ENCODE measurements at regions not wholly inside any gene's neighbourhood (a gene's known extent, or its start where the extent isn't known, plus 50 kb on each side); places are given as distances from the start of the nearest gene placed in this dataset.

GRCh38 chr1:193929374-193930033 lies 743.1 kb upstream of the B3GALT2 start:
- WGBS, 2 experiments (ENCODE audit: insufficient coverage in 2 of 2), result 61 to 75% methylated on average over 1 to 4 of the region's 4 CpGs
- Histone ChIP-seq H3K27ac (ENCODE audit: low read depth, low read length, severe bottlenecking) (no peak overlapping the region), H3K4me3 (ENCODE audit: extremely low read depth, insufficient read depth, low read length, poor library complexity, severe bottlenecking) (no peak overlapping the region), H3K9me3 (ENCODE audit: control insufficient read depth, low read length) (peaks cover 13% of the 10 kb centered on the region), H3K4me1 (ENCODE audit: control insufficient read depth, insufficient read depth, low read length, poor library complexity, severe bottlenecking) (no peaks in the 10 kb centered on the region), H3K36me3 (ENCODE audit: control insufficient read depth, insufficient read depth, low read length) (no peaks in the 10 kb centered on the region)

- Histone ChIP-seq H3K4me3 (ENCODE audit: extremely low read depth, insufficient read depth, low read length, poor library complexity, severe bottlenecking) (no peak overlapping the region), H3K27ac (ENCODE audit: low read depth, low read length, severe bottlenecking) (no peak overlapping the region), H3K9me3 (ENCODE audit: control insufficient read depth, low read length) (peaks cover 13% of the 10 kb centered on the region), H3K4me1 (ENCODE audit: control insufficient read depth, insufficient read depth, low read length, poor library complexity, severe bottlenecking) (no peaks in the 10 kb centered on the region), H3K36me3 (ENCODE audit: control insufficient read depth, insufficient read depth, low read length) (no peaks in the 10 kb centered on the region)
- WGBS, 2 experiments (ENCODE audit: insufficient coverage in 2 of 2), result 40 to 50% methylated on average over 2 of the region's 4 CpGs
Measured at GRCh38 chr1:193927550-193927949, 741.1 kb upstream of the B3GALT2 start.

DNA sequence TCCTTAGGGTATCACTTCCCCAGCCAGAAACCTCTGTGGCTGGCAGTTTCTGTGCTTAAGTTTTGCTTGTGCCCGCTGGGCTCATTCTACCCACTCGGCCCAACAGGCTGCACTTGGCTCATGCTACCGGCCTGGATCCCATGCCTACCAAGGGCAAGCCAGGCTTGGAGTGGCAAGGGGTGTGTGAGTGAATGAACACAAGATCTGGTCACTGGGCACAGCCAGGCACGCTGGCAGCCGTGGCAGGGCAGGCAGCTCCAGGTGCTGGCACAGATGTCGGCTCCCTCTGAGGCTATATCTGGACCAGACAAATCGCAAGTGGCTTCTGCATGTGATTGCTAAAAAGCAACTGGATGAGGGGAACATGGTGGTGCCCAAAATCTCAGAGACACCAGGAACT lies 740.5 kb upstream of the B3GALT2 start:
- Histone ChIP-seq H3K4me1 (ENCODE audit: control insufficient read depth, insufficient read depth, low read length, poor library complexity, severe bottlenecking) (no peaks in the 10 kb centered on the region), H3K36me3 (ENCODE audit: control insufficient read depth, insufficient read depth, low read length) (no peaks in the 10 kb centered on the region), H3K9me3 (ENCODE audit: control insufficient read depth, low read length) (peaks cover 13% of the 10 kb centered on the region), H3K27ac (ENCODE audit: low read depth, low read length, severe bottlenecking) (no peak overlapping the region), H3K4me3 (ENCODE audit: extremely low read depth, insufficient read depth, low read length, poor library complexity, severe bottlenecking) (no peak overlapping the region)
- 87 to 94% methylated on average over 6 to 7 of the region's 7 CpGs for WGBS, 2 experiments (ENCODE audit: insufficient coverage in 2 of 2)

GRCh38 chr1:193919827-193920226 lies 733.4 kb upstream of the B3GALT2 start:
- Histone ChIP-seq H3K9me3 (ENCODE audit: control insufficient read depth, low read length) (no peaks in the 10 kb centered on the region), H3K27ac (ENCODE audit: low read depth, low read length, severe bottlenecking) (no peak overlapping the region), H3K4me3 (ENCODE audit: extremely low read depth, insufficient read depth, low read length, poor library complexity, severe bottlenecking) (no peak overlapping the region), H3K4me1 (ENCODE audit: control insufficient read depth, insufficient read depth, low read length, poor library complexity, severe bottlenecking) (no peaks in the 10 kb centered on the region), H3K36me3 (ENCODE audit: control insufficient read depth, insufficient read depth, low read length) (no peaks in the 10 kb centered on the region)
- WGBS, 2 experiments (ENCODE audit: insufficient coverage in 2 of 2), result no CpG with 5 or more reads among the region's 1 CpG

DNA sequence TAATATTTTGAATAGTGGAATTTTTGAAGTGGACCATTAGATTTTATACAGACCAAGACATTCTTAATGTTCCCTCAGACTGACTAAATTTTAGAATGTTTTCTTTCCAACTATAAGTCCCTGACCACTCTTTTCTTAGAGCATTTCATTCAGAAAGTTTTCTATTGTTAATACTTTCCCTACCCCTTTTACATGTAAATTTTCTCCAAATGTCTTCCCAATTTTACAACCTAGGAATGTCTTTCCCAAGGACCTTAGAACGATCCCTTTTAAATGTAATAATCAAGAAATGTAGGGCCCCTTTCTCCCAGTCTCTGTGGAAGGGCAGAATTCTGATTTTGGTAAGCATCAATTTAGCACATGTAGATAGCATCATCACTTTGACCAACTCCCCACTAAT lies 730.0 kb upstream of the B3GALT2 start:
- Histone ChIP-seq H3K4me1 (ENCODE audit: control insufficient read depth, insufficient read depth, low read length, poor library complexity, severe bottlenecking) (no peaks in the 10 kb centered on the region), H3K4me3 (ENCODE audit: extremely low read depth, insufficient read depth, low read length, poor library complexity, severe bottlenecking) (no peak overlapping the region), H3K27ac (ENCODE audit: low read depth, low read length, severe bottlenecking) (no peak overlapping the region), H3K9me3 (ENCODE audit: control insufficient read depth, low read length) (no peaks in the 10 kb centered on the region), H3K36me3 (ENCODE audit: control insufficient read depth, insufficient read depth, low read length) (no peaks in the 10 kb centered on the region)
- no CpG with 5 or more reads among the region's 1 CpG for WGBS, 2 experiments (ENCODE audit: insufficient coverage in 2 of 2)

DNA sequence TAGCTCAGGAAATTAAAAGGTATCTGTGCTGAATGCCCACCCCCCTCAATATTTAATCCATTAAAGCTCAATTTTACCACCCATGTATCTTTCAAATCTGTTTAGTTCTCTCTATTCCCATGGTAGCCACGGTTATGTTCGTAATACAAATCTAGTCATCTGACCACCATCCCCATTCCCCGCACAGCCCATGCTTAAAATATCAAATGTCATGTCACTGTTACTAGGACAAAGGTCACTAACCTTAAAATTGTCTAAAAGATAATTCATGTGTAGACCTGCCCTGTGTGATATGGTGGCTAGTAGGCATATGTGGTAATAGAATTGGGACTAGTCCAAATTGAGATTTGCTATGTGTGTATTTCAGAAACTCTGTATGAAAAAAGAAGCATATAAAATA lies 728.5 kb upstream of the B3GALT2 start:
- H3K36me3 ChIP-seq (ENCODE audit: control insufficient read depth, insufficient read depth, low read length), result no peaks in the 10 kb centered on the region
- H3K9me3 ChIP-seq (ENCODE audit: control insufficient read depth, low read length), result no peaks in the 10 kb centered on the region
- no peak overlapping the region for H3K27ac ChIP-seq (ENCODE audit: low read depth, low read length, severe bottlenecking)
- WGBS, 2 experiments (ENCODE audit: insufficient coverage in 2 of 2), result 88% methylated on average over 2 of the region's 3 CpGs; no CpG with 5 or more reads in 1 of the 2 experiments
- no peaks in the 10 kb centered on the region for H3K4me1 ChIP-seq (ENCODE audit: control insufficient read depth, insufficient read depth, low read length, poor library complexity, severe bottlenecking)
- no peak overlapping the region for H3K4me3 ChIP-seq (ENCODE audit: extremely low read depth, insufficient read depth, low read length, poor library complexity, severe bottlenecking)

DNA sequence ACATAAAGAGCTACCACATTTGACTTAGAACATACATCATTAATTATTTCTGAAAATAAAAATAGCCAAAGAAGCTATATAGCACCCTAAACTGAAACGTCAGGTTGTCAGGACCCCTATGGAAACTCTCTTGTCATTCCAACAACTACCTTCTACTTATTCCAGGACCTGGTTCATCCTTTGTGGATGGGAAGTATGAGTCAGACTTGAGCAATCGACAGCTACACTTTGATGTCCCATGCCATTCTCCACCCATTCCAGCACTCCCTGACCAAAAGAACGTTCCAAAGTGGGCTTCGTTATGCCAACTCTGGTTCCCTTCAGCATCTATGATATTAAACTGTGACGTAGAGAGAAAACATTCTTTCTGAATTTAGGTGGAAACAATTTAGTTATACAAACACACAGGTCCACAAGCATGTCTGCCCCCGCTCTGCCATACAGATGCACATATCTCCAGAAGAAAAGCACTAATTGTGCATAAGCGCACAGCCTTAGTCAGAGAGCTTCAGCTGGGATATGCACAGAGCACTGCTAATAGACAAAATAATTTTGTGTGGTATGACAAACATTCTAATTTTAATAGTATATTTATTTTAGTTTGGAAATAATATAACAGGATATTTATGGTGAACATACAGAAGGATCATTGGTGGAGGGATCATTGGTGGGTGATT lies 723.1 kb upstream of the B3GALT2 start:
- WGBS, 2 experiments (ENCODE audit: insufficient coverage in 2 of 2), result 70 to 90% methylated on average over 2 of the region's 7 CpGs
- no peaks in the 10 kb centered on the region for H3K9me3 ChIP-seq (ENCODE audit: control insufficient read depth, low read length)
- H3K36me3 ChIP-seq (ENCODE audit: control insufficient read depth, insufficient read depth, low read length), result no peaks in the 10 kb centered on the region
- no peaks in the 10 kb centered on the region for H3K4me1 ChIP-seq (ENCODE audit: control insufficient read depth, insufficient read depth, low read length, poor library complexity, severe bottlenecking)
- no peak overlapping the region for H3K4me3 ChIP-seq (ENCODE audit: extremely low read depth, insufficient read depth, low read length, poor library complexity, severe bottlenecking)
- no peak overlapping the region for H3K27ac ChIP-seq (ENCODE audit: low read depth, low read length, severe bottlenecking)

DNA sequence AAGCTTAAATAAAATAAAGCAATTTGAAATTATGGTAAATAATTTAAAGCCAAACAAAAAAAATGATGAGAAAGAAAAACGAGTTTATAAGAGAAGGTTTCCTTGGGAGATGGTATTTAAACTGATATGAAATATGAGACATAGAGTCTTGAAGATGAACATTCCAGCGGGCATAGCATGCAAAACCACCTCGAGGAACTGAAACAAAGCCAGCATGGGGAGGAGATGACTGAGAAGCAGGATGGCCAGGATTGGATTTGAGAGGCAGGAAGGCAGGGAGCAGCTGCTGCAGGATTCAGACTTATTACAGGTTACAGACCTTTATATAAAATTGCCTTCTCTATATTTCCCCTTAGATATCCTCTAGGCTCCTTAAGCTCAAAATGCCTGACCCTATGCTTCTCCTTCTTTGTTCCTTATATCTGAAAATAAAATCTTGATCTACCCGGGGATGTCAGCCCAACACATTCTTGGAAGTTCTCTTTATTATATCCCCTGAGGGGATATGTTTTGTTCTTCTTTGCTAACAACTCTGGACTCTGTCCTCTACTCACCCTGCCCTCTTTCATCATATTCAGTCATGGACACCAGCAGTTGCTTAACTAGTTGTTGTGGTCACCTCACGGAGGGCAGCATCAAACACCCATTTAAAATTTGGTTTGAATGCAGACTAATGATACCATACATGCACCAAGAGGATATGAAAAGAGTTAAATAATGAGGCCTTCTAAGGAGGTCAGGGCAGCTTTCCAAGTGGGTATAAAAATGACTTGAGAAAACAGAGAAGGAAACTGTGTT lies 719.1 kb upstream of the B3GALT2 start:
- Histone ChIP-seq H3K4me3 (ENCODE audit: extremely low read depth, insufficient read depth, low read length, poor library complexity, severe bottlenecking) (no peak overlapping the region), H3K36me3 (ENCODE audit: control insufficient read depth, insufficient read depth, low read length) (no peaks in the 10 kb centered on the region), H3K4me1 (ENCODE audit: control insufficient read depth, insufficient read depth, low read length, poor library complexity, severe bottlenecking) (no peaks in the 10 kb centered on the region), H3K27ac (ENCODE audit: low read depth, low read length, severe bottlenecking) (no peak overlapping the region), H3K9me3 (ENCODE audit: control insufficient read depth, low read length) (no peaks in the 10 kb centered on the region)
- 83 to 94% methylated on average over 2 to 3 of the region's 5 CpGs for WGBS, 2 experiments (ENCODE audit: insufficient coverage in 2 of 2)

DNA sequence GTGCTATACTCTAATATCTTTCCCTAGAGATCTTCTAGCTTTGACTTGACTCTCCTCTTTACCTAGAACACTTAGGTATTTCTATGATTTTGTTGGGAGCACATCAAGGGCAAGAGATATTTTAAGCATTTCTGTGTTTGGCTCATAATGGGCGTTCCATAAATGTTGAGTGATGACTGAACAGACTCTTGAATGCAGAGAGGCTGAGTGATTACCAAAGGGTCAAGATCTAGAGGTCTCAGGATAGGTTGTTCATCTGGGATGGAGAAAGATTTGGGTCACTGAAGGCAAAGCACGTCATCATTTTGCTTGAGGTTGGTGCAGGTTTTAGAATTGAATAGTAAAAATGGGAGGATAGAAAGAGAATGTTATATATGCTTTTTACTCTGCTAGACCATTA lies 705.4 kb upstream of the B3GALT2 start:
- 83 to 91% methylated on average over 1 to 2 of the region's 2 CpGs for WGBS, 2 experiments (ENCODE audit: insufficient coverage in 2 of 2)
- H3K4me3 ChIP-seq (ENCODE audit: extremely low read depth, insufficient read depth, low read length, poor library complexity, severe bottlenecking), result no peak overlapping the region
- H3K36me3 ChIP-seq (ENCODE audit: control insufficient read depth, insufficient read depth, low read length), result no peaks in the 10 kb centered on the region
- no peak overlapping the region for H3K27ac ChIP-seq (ENCODE audit: low read depth, low read length, severe bottlenecking)
- H3K9me3 ChIP-seq (ENCODE audit: control insufficient read depth, low read length), result no peaks in the 10 kb centered on the region
- H3K4me1 ChIP-seq (ENCODE audit: control insufficient read depth, insufficient read depth, low read length, poor library complexity, severe bottlenecking), result no peaks in the 10 kb centered on the region

GRCh38 chr1:193890935-193891334 lies 704.5 kb upstream of the B3GALT2 start:
- Histone ChIP-seq H3K4me1 (ENCODE audit: control insufficient read depth, insufficient read depth, low read length, poor library complexity, severe bottlenecking) (no peaks in the 10 kb centered on the region), H3K4me3 (ENCODE audit: extremely low read depth, insufficient read depth, low read length, poor library complexity, severe bottlenecking) (no peak overlapping the region), H3K36me3 (ENCODE audit: control insufficient read depth, insufficient read depth, low read length) (no peaks in the 10 kb centered on the region), H3K9me3 (ENCODE audit: control insufficient read depth, low read length) (no peaks in the 10 kb centered on the region), H3K27ac (ENCODE audit: low read depth, low read length, severe bottlenecking) (no peak overlapping the region)
- WGBS, 2 experiments (ENCODE audit: insufficient coverage in 2 of 2), result no CpG with 5 or more reads among the region's 1 CpG
